ENCODE measurements at regions not wholly inside any gene's neighbourhood (a gene's known extent, or its start where the extent isn't known, plus 50 kb on each side); places are given as distances from the start of the nearest gene placed in this dataset.
"Not testable (repeated sequence)": the region's sequence is repeated elsewhere in the genome, so short reads cannot be mapped to it uniquely, and the experiment has no call there.

- Histone ChIP-seq H3K9ac (ENCODE audit: low read depth in 1 of 2, low read length in 2 of 2) (no peak overlapping the region), H3K4me1 (ENCODE audit: control insufficient read depth in 4 of 4, insufficient read depth in 4 of 4, low read length in 3 of 4) (no peaks in the 10 kb centered on the region), H3K27me3 (ENCODE audit: control insufficient read depth in 4 of 4, insufficient read depth in 4 of 4, low read length in 3 of 4) (no peaks in the 10 kb centered on the region), H3K4me3 (ENCODE audit: low read depth in 1 of 3, low read length in 3 of 3) (no peak overlapping the region), H3K36me3 (ENCODE audit: control insufficient read depth in 4 of 4, insufficient read depth in 3 of 4, low read depth in 1 of 4, low read length in 3 of 4) (no peaks in the 10 kb centered on the region), H3K9me3 (ENCODE audit: control insufficient read depth in 4 of 4, low read length in 3 of 4) (no peaks in the 10 kb centered on the region), H3K27ac (ENCODE audit: low read depth in 1 of 2, low read length in 2 of 2) (no peak overlapping the region)
- no peak for DNase-seq (ENCODE audit: low spot score)
- TF ChIP-seq FOXA2 (IDR thresholded peaks at IDR 0.05), result no peak
- TF ChIP-seq HNF4A (conservative IDR thresholded peaks at IDR 0.05), result no peak
- TF ChIP-seq SP1 (IDR thresholded peaks at IDR 0.05), result no peak
- TF ChIP-seq RAD21 (IDR thresholded peaks at IDR 0.05), result no peak
- no peak for TF ChIP-seq REST (IDR thresholded peaks at IDR 0.05)
- 91% methylated on average over 5 of the region's 5 CpGs for WGBS
These were observed 820.1 kb downstream of the TMTC2 start for GRCh38 chr12:83506841-83507240.

- TF ChIP-seq FOXA1 (IDR thresholded peaks at IDR 0.05) (no peak), HNF4G (IDR thresholded peaks at IDR 0.05) (no peak), TAF1 (conservative IDR thresholded peaks at IDR 0.05) (no peak), FOXA2 (IDR thresholded peaks at IDR 0.05) (no peak), CTCF (IDR thresholded peaks at IDR 0.05; ENCODE audit: low read depth, low read length, missing input control) (no peak), JUND (IDR thresholded peaks at IDR 0.05) (no peak), SP1 (IDR thresholded peaks at IDR 0.05) (no peak), GABPA (IDR thresholded peaks at IDR 0.05 in 1 of 2, conservative IDR thresholded peaks at IDR 0.05 in 1 of 2) (no peak), MAX (IDR thresholded peaks at IDR 0.05) (no peak), ZBTB33 (IDR thresholded peaks at IDR 0.05) (no peak), YY1 (IDR thresholded peaks at IDR 0.05) (no peak), EGR1 (IDR thresholded peaks at IDR 0.05; ENCODE audit: low read depth in 2 of 2) (no peak), NR2F2 (IDR thresholded peaks at IDR 0.05) (no peak), HNF4A (conservative IDR thresholded peaks at IDR 0.05) (no peak), REST (IDR thresholded peaks at IDR 0.05) (no peak), RXRA (IDR thresholded peaks at IDR 0.05) (no peak)
- DNase-seq (ENCODE audit: low spot score), result no peak
- Histone ChIP-seq H3K4me1 (ENCODE audit: control insufficient read depth in 4 of 4, insufficient read depth in 4 of 4, low read length in 3 of 4) (no peaks in the 10 kb centered on the region), H3K36me3 (ENCODE audit: control insufficient read depth in 4 of 4, insufficient read depth in 3 of 4, low read depth in 1 of 4, low read length in 3 of 4) (no peaks in the 10 kb centered on the region), H3K27me3 (ENCODE audit: control insufficient read depth in 4 of 4, insufficient read depth in 4 of 4, low read length in 3 of 4) (no peaks in the 10 kb centered on the region), H3K4me3 (ENCODE audit: low read depth in 1 of 3, low read length in 3 of 3) (no peak overlapping the region), H3K9me3 (ENCODE audit: control insufficient read depth in 4 of 4, low read length in 3 of 4) (no peaks in the 10 kb centered on the region), H3K27ac (ENCODE audit: low read depth in 1 of 2, low read length in 2 of 2) (no peak overlapping the region), H3K9ac (ENCODE audit: low read depth in 1 of 2, low read length in 2 of 2) (no peak overlapping the region)
- 78% methylated on average over 2 of the region's 2 CpGs for WGBS
These were observed 818.9 kb downstream of the TMTC2 start for GRCh38 chr12:83505586-83505985.

GRCh38 chr12:83499894-83500293 lies 813.2 kb downstream of the TMTC2 start:
- H3K9me3 ChIP-seq (ENCODE audit: control insufficient read depth in 4 of 4, low read length in 3 of 4); H3K9ac ChIP-seq (ENCODE audit: low read depth in 1 of 2, low read length in 2 of 2); H3K27me3 ChIP-seq (ENCODE audit: control insufficient read depth in 4 of 4, insufficient read depth in 4 of 4, low read length in 3 of 4); DNase-seq (ENCODE audit: low spot score); H3K27ac ChIP-seq (ENCODE audit: low read depth in 1 of 2, low read length in 2 of 2); H3K36me3 ChIP-seq (ENCODE audit: control insufficient read depth in 4 of 4, insufficient read depth in 3 of 4, low read depth in 1 of 4, low read length in 3 of 4); H3K4me3 ChIP-seq (ENCODE audit: low read depth in 1 of 3, low read length in 3 of 3); H3K4me1 ChIP-seq (ENCODE audit: control insufficient read depth in 4 of 4, insufficient read depth in 4 of 4, low read length in 3 of 4): not testable (repeated sequence)
